Neuronal stem cell (in vitro differentiated cells): ENCODE measurements at regions not wholly inside any gene's neighbourhood (a gene's known extent, or its start where the extent isn't known, plus 50 kb on each side); places are given as distances from the start of the nearest gene placed in this dataset.
"Not testable (repeated sequence)": the region's sequence is repeated elsewhere in the genome, so short reads cannot be mapped to it uniquely, and the experiment has no call there.

Source experiments
- DNase-seq: peaks from one replicate; pipeline ENCODE4 v3.0.0-alpha.2; 2013; ENCODE audit warnings: low spot score
- H2AFZ ChIP-seq: one replicate; pipeline ENCODE4 v1.6.1; 2013; ENCODE audit warnings: mild to moderate bottlenecking, low read length, inconsistent platforms
- H2AK5ac ChIP-seq: 2 replicates; pipeline ENCODE4 v1.6.1; 2013; ENCODE audit warnings: low read depth, mild to moderate bottlenecking, inconsistent platforms, low read length, moderate library complexity, mixed read lengths
- H2BK120ac ChIP-seq: 2 replicates; pipeline ENCODE4 v1.6.1; 2013; ENCODE audit warnings: low read depth, mild to moderate bottlenecking, inconsistent platforms, low read length, moderate library complexity, mixed read lengths
- H2BK12ac ChIP-seq: one replicate; pipeline ENCODE4 v1.6.1; 2013; ENCODE audit warnings: low read length, inconsistent platforms
- H2BK15ac ChIP-seq: 2 replicates; pipeline ENCODE4 v1.6.1; 2013; ENCODE audit warnings: mild to moderate bottlenecking, low read length, inconsistent platforms, mixed read lengths
- H2BK5ac ChIP-seq: one replicate; pipeline ENCODE4 v1.6.1; 2013; ENCODE audit warnings: inconsistent platforms, mild to moderate bottlenecking, low read length, moderate library complexity
- H3K14ac ChIP-seq: one replicate; pipeline ENCODE4 v1.6.1; 2013; ENCODE audit warnings: low read length, inconsistent platforms
- H3K18ac ChIP-seq: 2 replicates; pipeline ENCODE4 v1.6.1; 2013; ENCODE audit warnings: low read length, inconsistent platforms
- H3K23ac ChIP-seq: 2 replicates; pipeline ENCODE4 v1.6.1; 2013; ENCODE audit warnings: low read depth, mild to moderate bottlenecking, mixed read lengths, low read length, inconsistent platforms; ENCODE audit not compliant: poor library complexity
- H3K27ac ChIP-seq: replicated peaks from 3 replicates; pipeline ENCODE4 v1.5.1; 2013; ENCODE audit warnings: low read length, inconsistent platforms
- H3K27me3 ChIP-seq, 3 experiments: 2 replicates each; pipeline ENCODE4 v1.6.1; 2013; ENCODE audit warnings: low read length in 3 of 3, mild to moderate bottlenecking in 2 of 3, inconsistent platforms in 1 of 3, low read depth in 1 of 3, mixed read lengths in 1 of 3, moderate library complexity in 1 of 3; ENCODE audit not compliant: control insufficient read depth in 3 of 3, insufficient read depth in 3 of 3
- H3K36me3 ChIP-seq, 2 donors: replicated peaks in 1 of 2; 2 replicates each; pipeline ENCODE4 v1.6.1; 2013; ENCODE audit warnings: low read length in 2 of 2; ENCODE audit not compliant: control insufficient read depth in 2 of 2, insufficient read depth in 2 of 2
- H3K4ac ChIP-seq: 2 replicates; pipeline ENCODE4 v1.6.1; 2013; ENCODE audit warnings: inconsistent platforms, mild to moderate bottlenecking, low read length, moderate library complexity
- H3K4me1 ChIP-seq, 2 donors: 1 replicate in 1 of 2; 2 replicates in 1 of 2; pipeline ENCODE4 v1.6.1; 2013; ENCODE audit warnings: low read length in 2 of 2, low read depth in 1 of 2; ENCODE audit not compliant: control insufficient read depth in 2 of 2, insufficient read depth in 1 of 2
- H3K4me2 ChIP-seq: one replicate; pipeline ENCODE4 v1.6.1; 2013; ENCODE audit warnings: mild to moderate bottlenecking, low read length, inconsistent platforms; ENCODE audit not compliant: insufficient read depth, poor library complexity, severe bottlenecking
- H3K4me3 ChIP-seq, 2 donors: 2 replicates each; pipeline ENCODE4 v1.5.1; 2013; ENCODE audit warnings: low read length in 2 of 2, mild to moderate bottlenecking in 2 of 2, inconsistent platforms in 1 of 2, moderate library complexity in 1 of 2
- H3K79me1 ChIP-seq: one replicate; pipeline ENCODE4 v1.6.1; 2013; ENCODE audit warnings: low read depth, mild to moderate bottlenecking, inconsistent platforms, low read length, moderate library complexity
- H3K9ac ChIP-seq: one replicate; pipeline ENCODE4 v1.6.1; 2013; ENCODE audit warnings: mild to moderate bottlenecking, low read depth, low read length, inconsistent platforms; ENCODE audit not compliant: poor library complexity
- H3K9me3 ChIP-seq, 2 donors: replicated peaks in 1 of 2; 2 replicates each; pipeline versions ENCODE3 to v1.6.1; 2013; ENCODE audit warnings: low read length in 2 of 2, mild to moderate bottlenecking in 2 of 2, inconsistent platforms in 1 of 2, low read depth in 1 of 2, mixed read lengths in 1 of 2, moderate library complexity in 1 of 2; ENCODE audit not compliant: control insufficient read depth in 2 of 2, insufficient read depth in 1 of 2
- H4K8ac ChIP-seq: one replicate; pipeline ENCODE4 v1.6.1; 2013; ENCODE audit warnings: low read depth, mild to moderate bottlenecking, inconsistent platforms, low read length, moderate library complexity
- H4K91ac ChIP-seq: one replicate; pipeline ENCODE4 v1.6.1; 2013; ENCODE audit warnings: low read length, low read depth, mild to moderate bottlenecking, inconsistent platforms; ENCODE audit not compliant: poor library complexity
- WGBS, 2 donors: extraction: QIAGEN DNeasy Blood & Tissue Kit; methylation state at CpG; one replicate each; pipeline ENCODE4 v1.1.7; 2013; ENCODE audit warnings: missing lambda C conversion rate in 2 of 2, mixed read lengths in 1 of 2; ENCODE audit not compliant: insufficient read length in 2 of 2, insufficient replicate concordance in 1 of 2; ENCODE audit errors: extremely low coverage in 2 of 2; 5-methylcytosine and 5-hydroxymethylcytosine counted together

- not testable (repeated sequence) for DNase-seq, H3K27me3 ChIP-seq, H3K4ac ChIP-seq, H2AK5ac ChIP-seq, H2BK120ac ChIP-seq, H2BK12ac ChIP-seq, H3K79me1 ChIP-seq, H3K4me2 ChIP-seq, H4K8ac ChIP-seq, H3K14ac ChIP-seq, H2BK5ac ChIP-seq, H3K9me3 ChIP-seq, H3K4me3 ChIP-seq, H2BK15ac ChIP-seq, H2AFZ ChIP-seq, H3K27ac ChIP-seq, H3K18ac ChIP-seq, H4K91ac ChIP-seq, H3K23ac ChIP-seq, H3K4me1 ChIP-seq
- H3K36me3 ChIP-seq, result peaks cover 23 to 29% of the 10 kb centered on the region in 2 donors
- H3K9ac ChIP-seq, result peak overlapping the region; percentile 44
- WGBS, 2 donors, result no CpG with 5 or more reads among the region's 21 CpGs
Measured at GRCh38 chr12:124373701-124374100, 78.8 kb downstream of the RFLNA start.

GRCh38 chr12:124372831-124373230 is 77.9 kb downstream of the RFLNA start:
- Histone ChIP-seq H3K27ac (no peak overlapping the region), H2BK120ac (no peak overlapping the region)

GRCh38 chr12:124371970-124372555 is 77.2 kb downstream of the RFLNA start:
- peak overlapping the region; percentile 70 for H3K9ac ChIP-seq
- peak overlapping the region; percentile 24 for H2BK5ac ChIP-seq
- H3K4me1 ChIP-seq, result peaks cover 0 to 4% of the 10 kb centered on the region in 2 donors
- H3K9me3 ChIP-seq, result no peaks in the 10 kb centered on the region
- H2BK120ac ChIP-seq, result no peak overlapping the region
- H3K14ac ChIP-seq, result peak overlapping the region; percentile 21
- no peak for DNase-seq
- peaks cover 8% of the 10 kb centered on the region for H3K79me1 ChIP-seq
- H2BK12ac ChIP-seq, result no peak overlapping the region
- H3K4me3 ChIP-seq, result no peak overlapping the region
- no CpG with 5 or more reads among the region's 37 CpGs for WGBS, 2 donors
- peaks cover 18 to 25% of the 10 kb centered on the region in 2 donors for H3K36me3 ChIP-seq
- no peak overlapping the region for H3K27ac ChIP-seq
- H3K4ac ChIP-seq, result no peak overlapping the region
- no peak overlapping the region for H3K18ac ChIP-seq
- no peak overlapping the region for H3K4me2 ChIP-seq
- H2AFZ ChIP-seq, result no peak overlapping the region
- peak overlapping the region; percentile 43 for H3K23ac ChIP-seq
- H2BK15ac ChIP-seq, result no peak overlapping the region
- H2AK5ac ChIP-seq, result no peak overlapping the region
- no peak overlapping the region for H4K8ac ChIP-seq
- H4K91ac ChIP-seq, result peak overlapping the region; percentile 72
- no peaks in the 10 kb centered on the region for H3K27me3 ChIP-seq

More at GRCh38 chr12:124372831-124373230, 77.9 kb downstream of the RFLNA start:
- H3K27me3 ChIP-seq, result no peaks in the 10 kb centered on the region
- peaks cover 8% of the 10 kb centered on the region for H3K79me1 ChIP-seq
- H3K4me1 ChIP-seq, result peaks cover 0 to 4% of the 10 kb centered on the region in 2 donors
- peak overlapping the region; percentile 31 for H3K14ac ChIP-seq
- no peak overlapping the region for H2BK5ac ChIP-seq
- no CpG with 5 or more reads among the region's 13 CpGs for WGBS, 2 donors
- DNase-seq, result no peak
- H4K8ac ChIP-seq, result no peak overlapping the region
- peak overlapping the region in 1 of 2 donors; percentile 22 for H3K4me3 ChIP-seq
- H3K23ac ChIP-seq, result no peak overlapping the region
- H3K4ac ChIP-seq, result no peak overlapping the region
- no peak overlapping the region for H2AK5ac ChIP-seq
- H2AFZ ChIP-seq, result no peak overlapping the region
- H2BK15ac ChIP-seq, result no peak overlapping the region
- H3K36me3 ChIP-seq, result peaks cover 22 to 26% of the 10 kb centered on the region in 2 donors
- no peaks in the 10 kb centered on the region for H3K9me3 ChIP-seq
- no peak overlapping the region for H3K4me2 ChIP-seq
- no peak overlapping the region for H4K91ac ChIP-seq
- H2BK12ac ChIP-seq, result no peak overlapping the region
- H3K18ac ChIP-seq, result peak overlapping the region; percentile 80
- H3K9ac ChIP-seq, result peak overlapping the region; percentile 44

- Histone ChIP-seq H3K4me2 (no peak overlapping the region), H2AK5ac (no peak overlapping the region), H2BK5ac (no peak overlapping the region), H2AFZ (no peak overlapping the region), H2BK120ac (no peak overlapping the region), H3K9me3 (no peaks in the 10 kb centered on the region), H3K4me1 (peaks cover 0 to 4% of the 10 kb centered on the region in 2 donors), H2BK15ac (no peak overlapping the region), H3K79me1 (peaks cover 8% of the 10 kb centered on the region), H3K27ac (no peak overlapping the region), H3K9ac (peak overlapping the region; percentile 37), H3K4ac (no peak overlapping the region), H3K4me3 (no peak overlapping the region), H3K27me3 (no peaks in the 10 kb centered on the region), H4K8ac (no peak overlapping the region), H3K14ac (peak overlapping the region; percentile 21), H4K91ac (no peak overlapping the region), H3K36me3 (peaks cover 13 to 25% of the 10 kb centered on the region in 2 donors), H3K18ac (no peak overlapping the region), H3K23ac (no peak overlapping the region), H2BK12ac (no peak overlapping the region)
- DNase-seq, result no peak
- WGBS, 2 donors, result no CpG with 5 or more reads among the region's 13 CpGs
Measured at GRCh38 chr12:124371366-124371765, 76.5 kb downstream of the RFLNA start.
